GM20000 (cell line): ENCODE measurements at regions not wholly inside any gene's neighbourhood (a gene's known extent, or its start where the extent isn't known, plus 50 kb on each side); places are given as distances from the start of the nearest gene placed in this dataset.

Source experiments
- DNase-seq: peaks from one replicate; pipeline ENCODE4 v3.0.0; 2012; ENCODE audit warnings: low spot score
- CTCF ChIP-seq: IDR thresholded peaks from 2 replicates; pipeline ENCODE4 v1.5.1; 2012; ENCODE audit warnings: mild to moderate bottlenecking, control low read depth; ENCODE audit errors: extremely low read depth, missing control alignments

- no peak for DNase-seq
- TF ChIP-seq CTCF: no peak
Observed at GRCh38 chr2:145593991-145594614, 1074.2 kb upstream of the ZEB2 start.

DNA sequence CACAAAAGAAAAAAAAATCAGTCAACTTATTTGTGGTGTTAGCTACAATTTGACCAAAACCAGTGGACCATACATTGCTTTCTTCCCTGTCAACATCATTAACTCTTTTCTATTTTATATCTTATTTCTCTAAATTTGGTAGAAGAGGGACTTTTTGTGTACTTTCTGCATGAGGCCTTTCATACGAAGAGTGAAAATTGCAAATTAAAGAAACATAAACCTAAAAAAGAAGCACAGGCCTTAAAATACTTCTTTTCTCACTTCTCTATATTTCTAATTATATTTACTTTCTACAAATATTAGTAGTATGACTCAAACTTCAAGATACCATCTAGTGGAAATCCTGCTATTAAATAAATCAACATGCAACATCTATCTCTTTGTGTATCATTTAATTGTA is 1073.4 kb upstream of the ZEB2 start:
- TF ChIP-seq CTCF: no peak
- peak; percentile 25 for DNase-seq

- TF ChIP-seq CTCF: no peak
Observed at GRCh38 chr2:145592361-145592760, 1072.4 kb upstream of the ZEB2 start.

DNA sequence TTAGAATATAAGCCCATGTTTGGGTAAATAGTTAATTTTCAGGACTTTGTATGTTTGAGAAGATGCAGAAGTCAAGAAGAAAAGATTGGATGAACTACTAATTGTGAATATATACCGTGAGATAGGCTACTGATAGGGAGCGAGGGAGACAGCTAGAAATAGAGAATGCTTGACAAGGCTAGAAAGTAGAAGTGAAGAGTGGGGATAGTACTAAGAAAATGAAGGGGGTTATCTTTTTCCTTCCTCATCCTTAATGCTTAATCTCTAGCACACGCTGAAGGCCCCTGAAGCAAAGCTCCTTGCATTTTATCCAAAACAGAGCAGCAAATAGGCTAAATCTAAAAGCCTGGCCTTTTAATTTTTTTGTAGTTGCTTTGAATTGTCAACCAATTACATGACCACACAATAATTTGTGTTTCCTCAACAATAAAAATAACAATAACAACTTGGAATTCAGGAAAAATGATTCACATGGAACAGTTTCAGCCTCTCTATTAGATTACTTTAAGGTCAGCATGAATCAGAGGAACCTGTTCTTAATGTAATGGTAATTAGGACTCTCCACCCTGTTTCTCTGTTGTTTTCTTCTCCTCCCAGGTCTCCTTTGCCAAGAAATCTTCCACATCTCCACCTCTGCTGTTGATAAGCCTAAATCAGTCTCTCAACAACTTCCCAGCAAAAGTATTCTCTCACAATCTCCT is 1071.3 kb upstream of the ZEB2 start:
- no peak for DNase-seq
- no peak for TF ChIP-seq CTCF

More at GRCh38 chr2:145592361-145592760, 1072.4 kb upstream of the ZEB2 start:
- no peak for DNase-seq

DNA sequence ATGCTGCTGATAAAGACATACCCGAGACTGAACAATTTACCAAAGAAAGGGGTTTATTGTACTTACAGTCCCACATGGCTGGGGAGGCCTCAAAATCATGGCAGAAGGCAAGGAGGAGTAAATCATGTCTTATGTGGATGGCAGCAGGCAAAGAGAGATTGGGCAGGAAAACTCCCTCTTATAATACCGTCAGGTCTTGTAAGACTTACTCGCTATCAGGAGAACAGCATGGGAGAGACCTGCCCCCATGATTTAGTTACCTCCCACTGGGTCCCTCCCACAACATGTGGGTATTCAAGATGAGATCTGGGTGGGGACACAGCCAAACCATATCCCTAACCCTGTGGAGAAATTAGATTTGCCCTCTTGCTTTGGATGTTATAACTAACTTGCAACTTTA is 1068.0 kb upstream of the ZEB2 start:
- DNase-seq: no peak
- TF ChIP-seq CTCF: no peak

DNA sequence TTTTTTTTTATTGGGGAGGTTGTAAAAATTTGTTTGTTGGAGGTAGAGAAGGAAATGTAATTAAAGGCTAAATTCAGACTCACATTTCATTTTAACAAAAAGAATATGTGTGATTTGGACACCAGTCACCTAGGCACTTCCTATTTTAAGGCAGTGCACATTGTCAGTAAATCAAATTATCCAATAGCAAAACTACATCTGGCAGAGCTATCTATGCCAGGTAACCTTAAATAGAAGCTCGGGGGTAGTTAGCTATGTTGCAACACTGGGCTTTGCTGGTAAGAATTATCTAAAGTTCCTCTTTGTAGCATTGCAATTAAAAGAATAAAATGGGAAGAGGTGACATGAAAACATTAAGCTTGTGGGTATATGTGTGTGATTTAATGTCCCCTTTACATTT is 1064.4 kb upstream of the ZEB2 start:
- TF ChIP-seq CTCF: no peak
- no peak for DNase-seq

- no peak for DNase-seq
- no peak for TF ChIP-seq CTCF
Observed at GRCh38 chr2:145573608-145574007, 1053.7 kb upstream of the ZEB2 start.
